ENCODE measurements at regions not wholly inside any gene's neighbourhood (a gene's known extent, or its start where the extent isn't known, plus 50 kb on each side); places are given as distances from the start of the nearest gene placed in this dataset.

GRCh38 chr5:24703934-24704333 is 59.2 kb upstream of the CDH10 start:
- Mint-ChIP-seq H3K4me1 (ENCODE audit: low read depth) (no peaks in the 10 kb centered on the region), H3K4me3 (no peak overlapping the region), H3K9me3 (peaks cover 30% of the 10 kb centered on the region), H3K27ac (no peak overlapping the region), H3K27me3 (ENCODE audit: low read depth) (no peaks in the 10 kb centered on the region), H3K36me3 (ENCODE audit: low read depth) (no peaks in the 10 kb centered on the region)

Data from T-helper 1 cell treated with Interleukin-12 subunit alpha and Interleukin-12 subunit beta and Interleukin-4 antibody, amounts not matched to agents 30 μg/mL and 1 μg/mL, for 36 hours (primary cell).